ENCODE measurements at regions not wholly inside any gene's neighbourhood (a gene's known extent, or its start where the extent isn't known, plus 50 kb on each side); places are given as distances from the start of the nearest gene placed in this dataset.

DNA sequence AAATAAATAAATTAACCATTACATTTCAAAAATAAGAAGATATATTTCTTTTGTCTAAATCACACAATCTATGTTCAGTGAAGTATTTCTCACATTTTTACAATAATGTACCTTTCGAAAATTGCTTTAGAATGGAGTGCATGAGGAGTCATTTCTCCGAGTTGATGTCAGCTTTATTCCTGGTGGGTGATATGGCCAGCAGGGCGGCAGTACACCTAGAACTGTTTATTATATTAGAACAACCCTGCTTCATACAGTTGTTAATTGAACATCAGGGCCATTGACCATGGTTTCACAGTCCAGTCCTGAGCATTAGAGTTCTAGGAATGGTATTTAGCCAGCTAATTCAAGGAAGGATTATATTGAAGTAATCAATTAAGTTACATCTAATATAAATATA is 696.3 kb upstream of the SLC10A2 start:
- Histone ChIP-seq H3K36me3 (ENCODE audit: insufficient read depth, low read length) (no peaks in the 10 kb centered on the region), H2AFZ (ENCODE audit: low read length) (no peak overlapping the region), H3K4me3 (ENCODE audit: low read depth, low read length, poor library complexity, severe bottlenecking) (no peak overlapping the region), H3K9me2 (ENCODE audit: insufficient read depth, low read length) (no peaks in the 10 kb centered on the region), H3K79me2 (ENCODE audit: insufficient read depth, low read depth, low read length) (no peaks in the 10 kb centered on the region), H3K4me2 (ENCODE audit: low read length) (no peak overlapping the region), H4K20me1 (ENCODE audit: insufficient read depth, low read length) (no peaks in the 10 kb centered on the region), H3K9me3 (ENCODE audit: low read length) (no peaks in the 10 kb centered on the region), H3K27ac (ENCODE audit: low read depth, low read length, poor library complexity, severe bottlenecking) (no peak overlapping the region), H3K4me1 (ENCODE audit: insufficient read depth, low read length, poor library complexity, severe bottlenecking) (no peaks in the 10 kb centered on the region)
- ChIA-PET POLR2A (no interaction called here), CTCF (ENCODE audit: unreplicated experiment) (no interaction called here)
- no peak for DNase-seq (ENCODE audit: low spot score)
- TF ChIP-seq EZH2phosphoT487 (IDR thresholded peaks at IDR 0.05; ENCODE audit: borderline replicate concordance, low read depth, low read length), result no peak
- TF ChIP-seq, protein P1, sequence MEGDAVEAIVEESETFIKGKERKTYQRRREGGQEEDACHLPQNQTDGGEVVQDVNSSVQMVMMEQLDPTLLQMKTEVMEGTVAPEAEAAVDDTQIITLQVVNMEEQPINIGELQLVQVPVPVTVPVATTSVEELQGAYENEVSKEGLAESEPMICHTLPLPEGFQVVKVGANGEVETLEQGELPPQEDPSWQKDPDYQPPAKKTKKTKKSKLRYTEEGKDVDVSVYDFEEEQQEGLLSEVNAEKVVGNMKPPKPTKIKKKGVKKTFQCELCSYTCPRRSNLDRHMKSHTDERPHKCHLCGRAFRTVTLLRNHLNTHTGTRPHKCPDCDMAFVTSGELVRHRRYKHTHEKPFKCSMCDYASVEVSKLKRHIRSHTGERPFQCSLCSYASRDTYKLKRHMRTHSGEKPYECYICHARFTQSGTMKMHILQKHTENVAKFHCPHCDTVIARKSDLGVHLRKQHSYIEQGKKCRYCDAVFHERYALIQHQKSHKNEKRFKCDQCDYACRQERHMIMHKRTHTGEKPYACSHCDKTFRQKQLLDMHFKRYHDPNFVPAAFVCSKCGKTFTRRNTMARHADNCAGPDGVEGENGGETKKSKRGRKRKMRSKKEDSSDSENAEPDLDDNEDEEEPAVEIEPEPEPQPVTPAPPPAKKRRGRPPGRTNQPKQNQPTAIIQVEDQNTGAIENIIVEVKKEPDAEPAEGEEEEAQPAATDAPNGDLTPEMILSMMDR (conservative IDR thresholded peaks at IDR 0.05; ENCODE audit: low read length), result 0 out of 2 replicates have a peak, but pooled peaks have one; percentile 40
- intact Hi-C loops (cut with micrococcal nuclease; ENCODE audit: unreplicated experiment), result no loop called here
- BruUV-seq (replicated peaks), result no TSS peak

DNA sequence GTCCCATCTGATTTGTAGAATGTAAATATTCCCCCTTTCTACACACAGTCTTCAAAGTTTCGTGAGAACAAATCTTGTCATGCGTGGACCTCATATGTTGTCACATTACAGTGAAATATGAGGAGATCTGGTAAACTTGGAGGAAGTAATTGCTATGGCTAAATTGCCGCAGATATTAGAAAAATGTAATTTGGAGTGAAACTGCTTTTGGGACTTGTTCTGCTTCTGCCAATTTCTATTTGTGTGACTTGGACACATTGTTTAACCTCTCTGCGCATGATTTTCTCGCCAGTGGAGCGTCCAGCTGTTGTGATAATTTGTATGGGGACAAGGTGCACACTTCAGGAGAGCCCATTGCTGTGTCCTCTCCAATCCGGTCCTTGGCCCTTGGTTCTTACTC is 693.1 kb upstream of the SLC10A2 start:
- CTCF ChIA-PET (ENCODE audit: unreplicated experiment), result no interaction called here
- no peak overlapping the region for H3K27ac ChIP-seq (ENCODE audit: low read depth, low read length, poor library complexity, severe bottlenecking)
- H3K9me2 ChIP-seq (ENCODE audit: insufficient read depth, low read length), result no peaks in the 10 kb centered on the region
- no peaks in the 10 kb centered on the region for H3K79me2 ChIP-seq (ENCODE audit: insufficient read depth, low read depth, low read length)
- H3K9me3 ChIP-seq (ENCODE audit: low read length), result no peaks in the 10 kb centered on the region
- H2AFZ ChIP-seq (ENCODE audit: low read length), result no peak overlapping the region
- POLR2A ChIA-PET, result no interaction called here
- no peaks in the 10 kb centered on the region for H4K20me1 ChIP-seq (ENCODE audit: insufficient read depth, low read length)
- TF ChIP-seq, protein P1 (conservative IDR thresholded peaks at IDR 0.05; ENCODE audit: low read length), result no peak
- no peak for TF ChIP-seq EZH2phosphoT487 (IDR thresholded peaks at IDR 0.05; ENCODE audit: borderline replicate concordance, low read depth, low read length)
- no peak for DNase-seq (ENCODE audit: low spot score)
- no peak overlapping the region for H3K4me2 ChIP-seq (ENCODE audit: low read length)
- no TSS peak for BruUV-seq (replicated peaks)
- H3K4me1 ChIP-seq (ENCODE audit: insufficient read depth, low read length, poor library complexity, severe bottlenecking), result no peaks in the 10 kb centered on the region
- H3K4me3 ChIP-seq (ENCODE audit: low read depth, low read length, poor library complexity, severe bottlenecking), result no peak overlapping the region
- H3K36me3 ChIP-seq (ENCODE audit: insufficient read depth, low read length), result no peaks in the 10 kb centered on the region
- intact Hi-C loops (cut with micrococcal nuclease; ENCODE audit: unreplicated experiment), result no loop called here

DNA sequence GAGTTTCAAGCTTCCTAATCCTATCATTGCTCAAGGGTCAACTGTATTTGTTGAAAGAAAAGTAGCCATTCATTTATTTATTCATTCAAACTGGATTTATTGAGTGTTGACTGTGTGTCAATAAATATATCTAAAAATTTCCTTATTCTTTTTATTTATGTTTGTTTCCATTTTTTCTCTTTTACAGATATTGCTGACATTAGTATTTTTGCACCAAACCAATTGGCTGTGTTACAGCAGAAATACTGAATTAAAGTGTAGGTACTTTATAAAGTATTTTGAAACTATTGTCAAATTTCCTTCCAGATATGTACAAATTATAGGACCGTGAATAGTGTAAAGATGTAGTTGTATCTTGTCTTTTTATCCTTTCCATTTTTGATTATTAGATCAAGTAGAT is 692.0 kb upstream of the SLC10A2 start:
- CTCF ChIA-PET (ENCODE audit: unreplicated experiment), result no interaction called here
- Histone ChIP-seq H3K9me2 (ENCODE audit: insufficient read depth, low read length) (no peaks in the 10 kb centered on the region), H3K36me3 (ENCODE audit: insufficient read depth, low read length) (no peaks in the 10 kb centered on the region), H3K4me3 (ENCODE audit: low read depth, low read length, poor library complexity, severe bottlenecking) (no peak overlapping the region), H3K27ac (ENCODE audit: low read depth, low read length, poor library complexity, severe bottlenecking) (no peak overlapping the region), H3K9me3 (ENCODE audit: low read length) (no peaks in the 10 kb centered on the region), H3K4me1 (ENCODE audit: insufficient read depth, low read length, poor library complexity, severe bottlenecking) (no peaks in the 10 kb centered on the region), H3K79me2 (ENCODE audit: insufficient read depth, low read depth, low read length) (no peaks in the 10 kb centered on the region), H2AFZ (ENCODE audit: low read length) (no peak overlapping the region), H3K4me2 (ENCODE audit: low read length) (no peak overlapping the region), H4K20me1 (ENCODE audit: insufficient read depth, low read length) (no peaks in the 10 kb centered on the region)
- POLR2A ChIA-PET, result no interaction called here
- intact Hi-C loops (cut with micrococcal nuclease; ENCODE audit: unreplicated experiment), result no loop called here
- no TSS peak for BruUV-seq (replicated peaks)
- TF ChIP-seq, protein P1 (conservative IDR thresholded peaks at IDR 0.05; ENCODE audit: low read length), result no peak
- no peak for TF ChIP-seq EZH2phosphoT487 (IDR thresholded peaks at IDR 0.05; ENCODE audit: borderline replicate concordance, low read depth, low read length)
- DNase-seq (ENCODE audit: low spot score), result no peak

Data from OCI-LY7 (cell line).